ENCODE measurements at regions not wholly inside any gene's neighbourhood (a gene's known extent, or its start where the extent isn't known, plus 50 kb on each side); places are given as distances from the start of the nearest gene placed in this dataset.

DNA sequence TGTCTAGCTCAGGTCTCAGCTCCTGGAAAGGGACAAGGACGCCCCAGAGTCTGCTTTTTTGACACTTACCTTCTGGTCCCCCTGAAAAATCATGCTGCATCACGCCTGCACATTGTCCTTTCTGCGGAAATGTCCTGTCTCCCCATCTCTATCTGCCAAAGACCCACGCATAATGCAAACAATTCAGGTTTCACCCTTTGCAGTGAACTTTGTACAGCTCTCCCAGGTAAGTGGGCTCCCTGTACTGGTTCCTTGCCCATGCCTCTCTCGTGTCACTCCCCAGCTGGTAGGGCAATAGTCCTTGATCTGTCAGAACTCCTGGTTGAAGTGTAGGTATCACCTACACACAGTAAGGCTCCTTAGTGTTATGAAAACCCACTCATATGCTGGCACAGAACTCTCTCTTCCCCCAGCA, 102.9 kb upstream of the IRF2BP2 start:
- TF ChIP-seq, protein P1, sequence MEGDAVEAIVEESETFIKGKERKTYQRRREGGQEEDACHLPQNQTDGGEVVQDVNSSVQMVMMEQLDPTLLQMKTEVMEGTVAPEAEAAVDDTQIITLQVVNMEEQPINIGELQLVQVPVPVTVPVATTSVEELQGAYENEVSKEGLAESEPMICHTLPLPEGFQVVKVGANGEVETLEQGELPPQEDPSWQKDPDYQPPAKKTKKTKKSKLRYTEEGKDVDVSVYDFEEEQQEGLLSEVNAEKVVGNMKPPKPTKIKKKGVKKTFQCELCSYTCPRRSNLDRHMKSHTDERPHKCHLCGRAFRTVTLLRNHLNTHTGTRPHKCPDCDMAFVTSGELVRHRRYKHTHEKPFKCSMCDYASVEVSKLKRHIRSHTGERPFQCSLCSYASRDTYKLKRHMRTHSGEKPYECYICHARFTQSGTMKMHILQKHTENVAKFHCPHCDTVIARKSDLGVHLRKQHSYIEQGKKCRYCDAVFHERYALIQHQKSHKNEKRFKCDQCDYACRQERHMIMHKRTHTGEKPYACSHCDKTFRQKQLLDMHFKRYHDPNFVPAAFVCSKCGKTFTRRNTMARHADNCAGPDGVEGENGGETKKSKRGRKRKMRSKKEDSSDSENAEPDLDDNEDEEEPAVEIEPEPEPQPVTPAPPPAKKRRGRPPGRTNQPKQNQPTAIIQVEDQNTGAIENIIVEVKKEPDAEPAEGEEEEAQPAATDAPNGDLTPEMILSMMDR (IDR thresholded peaks at IDR 0.05; ENCODE audit: insufficient read depth, low read length, poor library complexity, severe bottlenecking), result no peak
- Histone ChIP-seq H3K36me3 (ENCODE audit: control insufficient read depth, insufficient read depth, low read length) (no peaks in the 10 kb centered on the region), H3K4me3 (replicated peaks; ENCODE audit: low read depth, low read length) (no peak overlapping the region), H3K27me3 (replicated peaks; ENCODE audit: control insufficient read depth, insufficient read depth, low read length) (no peaks in the 10 kb centered on the region)
- no peak for DNase-seq (ENCODE audit: extremely low read depth, insufficient read length)

DNA sequence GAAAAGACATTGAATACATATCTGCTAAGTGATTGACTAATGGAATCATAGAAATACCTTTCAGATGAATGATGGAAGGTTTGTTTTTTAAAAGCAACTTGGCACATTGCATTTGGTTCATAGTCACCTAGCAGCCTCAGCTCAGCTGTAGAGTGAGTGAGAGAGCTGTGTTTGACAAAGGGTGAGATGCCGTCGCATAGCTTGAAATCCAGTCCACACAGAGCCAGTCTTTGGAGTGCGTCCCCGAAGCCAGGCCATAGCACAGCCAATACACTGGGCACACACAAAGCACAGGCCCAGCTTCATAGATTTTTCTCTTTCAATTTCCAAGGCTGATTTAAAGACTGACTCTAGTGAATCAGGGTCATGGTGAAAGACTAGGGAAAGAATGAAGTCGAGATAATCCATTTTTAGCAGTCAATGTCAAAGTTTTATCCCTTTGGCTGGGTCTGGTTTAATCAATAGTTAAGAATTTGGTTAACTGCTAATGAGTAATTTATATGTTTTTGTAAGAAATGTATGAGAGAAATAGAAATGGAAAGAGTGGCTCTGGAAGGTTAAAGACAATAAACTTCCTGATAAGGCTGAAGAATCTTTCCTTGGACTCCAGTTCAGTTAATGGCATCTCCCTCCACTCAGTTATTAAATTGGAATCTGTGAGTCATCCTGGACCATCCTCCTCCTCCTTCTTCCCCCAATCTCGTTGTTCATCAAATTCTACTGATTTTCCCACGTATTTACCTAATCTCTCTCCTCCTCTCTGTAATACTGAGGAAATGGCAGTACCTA, 101.2 kb upstream of the IRF2BP2 start:
- H3K36me3 ChIP-seq (ENCODE audit: control insufficient read depth, insufficient read depth, low read length), result no peaks in the 10 kb centered on the region

DNA sequence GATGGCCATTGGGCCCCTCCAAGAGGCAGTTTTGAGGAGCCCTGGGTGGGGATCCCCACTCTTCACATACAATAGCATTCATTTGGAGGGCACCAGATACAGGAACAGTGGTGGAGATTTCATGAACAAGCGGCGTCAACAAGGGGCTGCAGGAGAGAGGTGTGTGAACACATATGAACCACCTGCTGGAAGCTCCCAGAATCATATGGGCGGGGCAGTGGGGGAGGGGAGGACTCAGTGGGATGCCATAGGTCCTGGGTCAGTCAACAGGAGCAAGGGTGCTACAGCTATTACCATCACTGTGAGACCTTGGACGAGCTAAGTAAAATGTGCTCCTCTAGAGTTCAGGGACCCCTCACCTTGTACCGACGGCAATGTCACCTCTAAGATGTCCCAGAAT, 100.4 kb upstream of the IRF2BP2 start:
- TF ChIP-seq, protein P1 (IDR thresholded peaks at IDR 0.05; ENCODE audit: insufficient read depth, low read length, poor library complexity, severe bottlenecking), result no peak
- H3K4me3 ChIP-seq (replicated peaks; ENCODE audit: low read depth, low read length), result no peak overlapping the region
- no peak for DNase-seq (ENCODE audit: extremely low read depth, insufficient read length)
- H3K27me3 ChIP-seq (replicated peaks; ENCODE audit: control insufficient read depth, insufficient read depth, low read length), result no peaks in the 10 kb centered on the region
- H3K36me3 ChIP-seq (ENCODE audit: control insufficient read depth, insufficient read depth, low read length), result no peaks in the 10 kb centered on the region

More for the DNA sequence above, 101.2 kb upstream of the IRF2BP2 start:
- Histone ChIP-seq H3K27me3 (replicated peaks; ENCODE audit: control insufficient read depth, insufficient read depth, low read length) (no peaks in the 10 kb centered on the region), H3K4me3 (replicated peaks; ENCODE audit: low read depth, low read length) (no peak overlapping the region)
- TF ChIP-seq, protein P1 (IDR thresholded peaks at IDR 0.05; ENCODE audit: insufficient read depth, low read length, poor library complexity, severe bottlenecking), result no peak
- no peak for DNase-seq (ENCODE audit: extremely low read depth, insufficient read length)

DNA sequence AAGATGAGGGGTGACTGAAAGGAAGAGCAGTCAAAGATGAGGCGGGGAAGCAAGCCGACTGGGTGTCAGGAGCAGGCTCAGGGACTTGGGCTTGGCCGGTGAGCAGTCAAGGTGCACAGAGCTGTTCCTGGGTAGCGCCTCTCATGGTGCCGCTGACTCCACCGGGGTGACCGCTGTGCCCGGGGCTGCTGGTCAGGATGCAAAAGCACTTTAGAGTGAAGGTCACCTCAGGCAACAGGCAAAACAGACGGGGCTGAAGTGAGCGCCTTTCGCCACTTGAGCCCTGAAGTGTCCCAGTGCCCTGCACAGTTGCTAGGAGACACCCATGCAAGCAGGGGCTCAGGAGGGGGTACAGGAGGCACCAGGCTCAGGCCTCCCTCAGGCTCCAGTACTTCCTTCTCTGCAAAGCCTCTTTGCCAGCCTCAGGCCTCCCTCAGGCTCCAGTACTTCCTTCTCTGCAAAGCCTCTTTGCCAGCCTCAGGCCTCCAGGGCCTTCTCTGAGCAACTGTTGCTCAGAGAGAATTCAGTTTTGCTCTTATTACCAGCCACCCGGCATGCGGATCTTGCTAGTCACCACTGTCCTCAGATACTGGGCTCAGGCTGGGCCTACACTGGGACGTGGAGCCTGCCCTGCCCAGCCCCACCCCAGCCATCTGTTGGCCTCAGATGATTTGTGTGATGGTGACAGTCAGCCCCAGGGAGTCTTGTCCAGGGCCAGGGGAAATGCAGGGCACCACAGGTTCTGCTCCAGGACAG, 99.7 kb upstream of the IRF2BP2 start:
- Histone ChIP-seq H3K36me3 (ENCODE audit: control insufficient read depth, insufficient read depth, low read length) (no peaks in the 10 kb centered on the region), H3K4me3 (replicated peaks; ENCODE audit: low read depth, low read length) (no peak overlapping the region), H3K27me3 (replicated peaks; ENCODE audit: control insufficient read depth, insufficient read depth, low read length) (no peaks in the 10 kb centered on the region)
- DNase-seq (ENCODE audit: extremely low read depth, insufficient read length), result no peak
- TF ChIP-seq, protein P1 (IDR thresholded peaks at IDR 0.05; ENCODE audit: insufficient read depth, low read length, poor library complexity, severe bottlenecking), result no peak

DNA sequence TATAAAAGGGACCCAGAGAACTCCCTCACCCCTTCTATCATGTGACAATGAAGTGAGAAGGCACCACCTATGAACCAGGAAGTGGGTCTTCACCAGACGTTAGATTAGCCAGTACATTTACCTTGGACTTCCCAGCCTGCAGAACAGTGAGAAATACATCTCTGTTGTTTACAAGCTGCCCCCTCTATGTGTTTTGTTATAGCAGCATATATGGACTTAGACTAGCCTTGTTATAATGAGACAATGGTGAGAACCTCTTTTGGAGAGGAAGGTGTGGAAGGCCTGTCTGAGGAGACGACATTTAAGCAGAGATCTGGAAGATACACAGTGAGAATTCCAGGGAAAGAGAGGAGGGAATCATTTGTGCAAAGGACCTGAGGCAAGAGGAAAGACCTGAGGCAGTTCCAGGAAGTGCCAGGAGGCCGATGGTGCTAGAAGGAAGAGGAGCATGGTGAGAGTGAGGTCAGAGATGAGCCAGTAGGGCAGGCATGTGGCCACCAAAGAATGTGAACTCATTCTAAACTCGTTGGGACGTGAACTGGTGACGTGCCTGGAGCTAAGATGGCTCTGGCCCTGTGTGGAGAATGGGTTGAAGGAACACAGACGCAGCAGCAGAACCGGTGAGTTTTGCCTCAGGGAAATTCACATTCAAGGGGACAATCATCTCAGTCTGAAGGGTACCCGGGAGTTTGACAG, 98.9 kb upstream of the IRF2BP2 start:
- H3K36me3 ChIP-seq (ENCODE audit: control insufficient read depth, insufficient read depth, low read length), result no peaks in the 10 kb centered on the region
- DNase-seq (ENCODE audit: extremely low read depth, insufficient read length), result no peak
- no peak overlapping the region for H3K4me3 ChIP-seq (replicated peaks; ENCODE audit: low read depth, low read length)
- H3K27me3 ChIP-seq (replicated peaks; ENCODE audit: control insufficient read depth, insufficient read depth, low read length), result no peaks in the 10 kb centered on the region
- TF ChIP-seq, protein P1 (IDR thresholded peaks at IDR 0.05; ENCODE audit: insufficient read depth, low read length, poor library complexity, severe bottlenecking), result no peak

All from GM06990 (cell line).